NCI-H345 treated with DMSO at 0.1 percent for 48 hours (cell line): ENCODE measurements at regions not wholly inside any gene's neighbourhood (a gene's known extent, or its start where the extent isn't known, plus 50 kb on each side); places are given as distances from the start of the nearest gene placed in this dataset.
"Not testable (repeated sequence)": the region's sequence is repeated elsewhere in the genome, so short reads cannot be mapped to it uniquely, and the experiment has no call there.

ENCODE experiments used
- DNase-seq: peaks from one replicate; lab custom pipeline; 2025; ENCODE audit not compliant: unreplicated experiment; lab: John Stamatoyannopoulos, UW

GRCh38 chr12:84075991-84076390 lies 836.6 kb downstream of the SLC6A15 start:
- no peak for DNase-seq

DNA sequence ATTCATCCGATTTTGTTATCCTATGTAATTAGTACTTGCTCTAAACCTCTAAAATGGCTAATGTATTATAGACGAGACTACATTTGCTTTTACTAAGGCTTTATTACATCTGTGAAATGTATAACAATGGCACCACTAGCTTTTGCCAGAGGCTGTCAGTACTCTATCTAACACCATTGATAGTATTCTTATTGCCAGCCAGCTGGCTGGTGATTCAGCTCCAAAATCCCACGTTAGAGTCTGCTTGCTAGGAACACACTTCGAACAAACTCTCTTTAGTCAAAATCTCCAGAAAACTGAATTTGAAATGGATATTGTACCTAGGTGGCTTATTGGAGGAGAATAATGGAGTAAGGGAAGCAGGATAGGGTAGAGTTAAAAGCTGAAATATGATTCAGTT lies 839.2 kb downstream of the SLC6A15 start:
- no peak for DNase-seq

DNA sequence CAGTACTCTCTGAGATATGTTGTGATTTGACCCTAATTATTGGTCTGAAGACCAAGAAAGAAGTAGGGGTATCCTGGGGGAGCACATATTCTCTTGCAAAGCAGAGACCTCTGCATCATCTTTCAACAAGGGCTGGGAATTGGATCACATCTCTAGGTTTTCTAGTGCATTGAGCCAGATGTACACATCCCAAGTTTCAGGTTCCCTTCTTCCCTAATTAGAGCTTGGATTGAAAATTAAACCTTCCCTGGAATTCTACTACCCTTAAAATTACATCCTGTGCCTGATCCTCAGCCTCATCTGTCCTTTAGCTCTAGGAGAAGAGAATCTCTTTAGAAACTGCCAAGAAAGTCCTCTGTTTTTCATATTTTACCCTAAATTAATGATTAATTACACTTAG lies 839.6 kb downstream of the SLC6A15 start:
- no peak for DNase-seq

- no peak for DNase-seq
These were observed 842.3 kb downstream of the SLC6A15 start for GRCh38 chr12:84070292-84070691.

GRCh38 chr12:84069699-84070098 lies 842.9 kb downstream of the SLC6A15 start:
- DNase-seq, result no peak

DNA sequence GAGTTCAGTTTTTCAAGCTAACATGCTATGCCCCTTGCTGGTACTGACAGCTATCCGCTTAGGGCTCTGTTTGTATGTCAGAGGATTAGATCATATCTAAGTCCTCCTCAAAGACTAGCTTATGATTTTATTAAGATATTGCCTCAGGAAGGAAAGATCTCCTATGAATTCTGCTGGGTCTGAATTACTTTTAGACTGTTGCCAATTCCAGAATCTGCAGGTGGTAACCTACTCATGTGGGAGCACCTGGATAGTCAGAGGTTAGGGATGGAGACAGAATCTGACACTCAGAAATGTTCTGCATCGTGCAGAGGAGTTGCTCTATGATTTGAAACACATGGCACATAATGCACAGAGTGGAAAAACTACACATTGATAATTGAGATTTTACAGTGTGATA lies 843.4 kb downstream of the SLC6A15 start:
- DNase-seq, result no peak

GRCh38 chr12:84058136-84058535 lies 854.5 kb downstream of the SLC6A15 start:
- DNase-seq, result no peak

DNA sequence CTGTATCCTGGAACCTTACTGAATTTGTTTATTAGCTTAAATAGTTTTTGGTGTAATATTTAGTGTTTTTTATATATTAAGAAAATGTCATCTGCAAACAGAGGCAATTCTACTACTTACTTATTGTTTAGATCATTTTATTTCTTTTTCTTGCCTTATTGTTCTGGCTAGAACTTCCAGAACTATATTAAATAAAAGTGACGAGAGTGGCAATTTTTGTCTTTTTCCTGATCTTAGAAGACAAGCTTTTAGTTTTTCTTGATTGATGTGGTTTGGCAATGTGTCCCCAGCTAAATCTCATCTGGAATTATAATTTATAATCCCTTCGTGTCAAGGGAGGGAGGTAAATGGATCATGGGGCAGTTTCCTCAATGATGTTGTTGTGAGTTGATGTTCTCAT lies 857.8 kb downstream of the SLC6A15 start:
- DNase-seq, result no peak

DNA sequence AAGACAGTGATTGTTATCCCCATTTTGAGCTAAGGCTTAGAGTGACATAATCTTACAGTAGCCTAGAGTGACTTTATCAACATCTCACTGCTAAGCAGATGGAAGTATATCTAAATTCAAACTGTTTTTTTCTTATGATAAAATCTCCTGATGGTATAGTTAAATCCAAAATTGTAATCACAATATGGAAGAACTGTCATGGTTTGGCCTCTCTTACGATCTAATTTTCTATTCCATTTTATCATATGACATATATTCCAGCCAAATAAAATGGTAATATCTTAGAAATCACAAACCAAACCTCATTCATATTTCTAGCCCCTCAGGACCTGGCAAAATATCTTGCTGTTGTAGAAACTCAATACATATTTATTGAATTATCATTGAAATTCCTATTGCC lies 864.7 kb downstream of the SLC6A15 start:
- DNase-seq, result no peak

DNA sequence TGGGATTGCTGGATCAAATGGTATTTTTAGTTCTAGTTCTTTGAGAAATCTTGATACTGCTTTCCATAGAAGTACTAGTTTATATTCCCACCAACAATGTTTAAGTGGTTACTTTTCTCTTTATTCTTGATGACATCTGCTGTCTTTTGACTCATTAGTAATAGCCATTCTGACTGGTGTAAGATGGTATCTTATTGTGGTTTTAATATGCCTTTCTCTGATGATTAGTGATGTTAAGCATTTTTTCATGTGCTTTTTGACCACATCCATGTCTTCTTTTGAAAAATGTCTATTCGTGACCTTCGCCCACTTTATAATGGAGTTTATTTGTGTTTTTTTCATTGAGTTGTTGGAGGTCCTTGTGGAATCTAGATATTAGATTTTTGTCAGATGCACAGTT lies 865.7 kb downstream of the SLC6A15 start:
- no peak for DNase-seq

DNA sequence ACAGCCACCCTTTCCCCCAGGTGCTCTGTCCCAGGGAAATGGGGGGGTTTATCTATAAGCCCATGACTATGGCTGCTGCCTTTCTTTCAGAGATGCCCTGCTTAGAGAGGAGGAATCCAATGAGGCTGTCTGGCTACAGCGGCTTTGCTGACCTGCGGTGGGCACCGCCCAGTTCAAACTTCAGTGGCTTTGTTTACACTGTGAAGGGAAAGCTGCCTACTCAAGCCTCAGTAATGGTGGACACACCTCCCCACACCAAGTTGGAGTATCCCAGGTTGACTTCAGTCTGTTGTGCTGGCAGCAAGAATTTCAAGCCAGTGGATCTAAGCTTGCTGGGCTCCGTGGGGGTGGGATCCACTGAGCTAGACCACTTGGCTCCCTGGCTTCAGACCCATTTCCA lies 869.2 kb downstream of the SLC6A15 start:
- no peak for DNase-seq

GRCh38 chr12:84038242-84038641 lies 874.4 kb downstream of the SLC6A15 start:
- DNase-seq, result no peak

GRCh38 chr12:84036912-84037311 lies 875.7 kb downstream of the SLC6A15 start:
- no peak for DNase-seq

- no peak for DNase-seq
These were observed 876.8 kb downstream of the SLC6A15 start for GRCh38 chr12:84035766-84036165.

DNA sequence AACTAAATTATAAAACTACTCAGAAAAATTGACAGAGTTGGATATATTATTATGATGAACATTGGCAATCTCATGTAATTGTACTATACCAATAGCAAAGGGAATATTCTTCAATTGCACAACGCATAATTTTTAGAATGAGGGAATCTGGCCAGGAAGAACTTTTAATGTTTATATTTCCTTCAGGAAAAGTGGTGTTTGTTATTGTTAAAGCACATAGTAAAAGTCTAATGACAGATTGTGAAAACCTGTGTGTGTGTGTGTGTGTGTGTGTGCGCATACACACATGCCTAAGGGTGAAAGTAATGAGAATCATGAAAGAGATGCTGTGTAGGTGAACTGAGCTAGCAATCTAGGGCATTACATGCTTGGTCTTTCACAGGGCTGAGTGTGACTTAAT lies 877.7 kb downstream of the SLC6A15 start:
- no peak for DNase-seq

DNA sequence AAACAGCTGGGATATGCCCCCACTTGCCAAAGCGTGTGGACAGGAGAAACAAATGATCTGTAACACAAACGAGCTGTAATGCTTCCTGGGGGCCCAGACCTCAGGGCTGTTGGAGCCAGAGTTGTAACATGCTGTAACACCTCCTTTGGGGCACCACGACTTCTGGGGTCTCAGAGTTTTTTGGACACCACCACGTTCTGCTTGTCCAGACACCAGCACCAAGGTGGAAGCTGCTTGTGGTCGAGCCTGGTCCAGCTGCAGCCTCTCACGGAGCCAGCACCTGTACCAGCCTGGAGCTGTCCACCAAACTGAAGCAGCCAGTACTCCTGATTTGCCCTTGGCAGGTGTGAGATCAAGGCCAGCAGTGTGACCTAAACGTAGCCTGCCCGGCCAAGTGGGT lies 879.4 kb downstream of the SLC6A15 start:
- DNase-seq, result no peak

DNA sequence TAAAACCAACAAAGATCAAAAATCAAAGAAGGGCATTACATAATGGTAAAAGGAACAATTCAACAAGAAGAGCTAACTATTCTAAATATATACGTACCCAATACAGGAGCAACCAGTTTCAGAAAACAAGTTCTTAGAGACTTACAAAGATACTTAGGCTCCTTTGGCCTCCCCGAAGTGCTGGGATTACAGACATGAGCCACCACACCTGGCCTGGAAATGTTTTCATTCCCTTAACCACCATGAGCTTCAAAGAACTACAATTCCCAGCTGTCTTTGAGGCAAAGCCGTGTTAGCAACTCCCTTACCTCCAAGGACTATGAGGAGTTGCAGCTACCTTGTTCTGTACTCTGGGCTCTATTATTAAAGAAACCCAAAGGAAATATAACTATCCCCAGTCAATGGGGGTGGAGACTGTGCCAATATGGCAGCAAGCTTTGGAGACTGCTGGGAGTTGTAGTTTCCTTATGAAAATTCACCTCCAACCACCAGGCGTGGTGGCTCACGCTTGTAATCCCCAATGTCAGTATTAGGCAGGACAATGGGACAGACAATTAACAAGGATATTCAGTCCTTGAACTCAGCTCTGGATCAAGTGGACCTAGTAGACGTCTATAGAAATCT lies 893.9 kb downstream of the SLC6A15 start:
- DNase-seq, result not testable (repeated sequence)

- no peak for DNase-seq
These were observed 895.6 kb downstream of the SLC6A15 start for GRCh38 chr12:84016956-84017355.

DNA sequence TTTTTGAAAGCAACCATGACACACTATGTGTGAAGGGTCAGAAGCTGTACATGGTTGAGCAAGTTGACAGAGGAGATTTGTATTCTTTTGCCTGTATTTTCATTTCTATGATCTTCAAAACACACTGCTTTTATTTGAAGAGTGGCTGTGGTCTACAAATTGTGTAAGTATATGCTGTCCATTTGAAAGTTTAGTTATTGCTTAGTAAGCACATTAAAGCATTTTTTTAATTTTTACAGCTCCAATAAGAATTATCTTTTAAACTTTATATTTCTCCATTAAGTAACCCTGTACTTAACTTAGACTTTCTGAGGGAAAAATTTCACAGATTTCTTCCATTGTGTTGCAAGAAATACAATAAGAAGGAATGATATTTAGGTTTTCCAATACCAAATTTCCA lies 915.2 kb downstream of the SLC6A15 start:
- no peak for DNase-seq

DNA sequence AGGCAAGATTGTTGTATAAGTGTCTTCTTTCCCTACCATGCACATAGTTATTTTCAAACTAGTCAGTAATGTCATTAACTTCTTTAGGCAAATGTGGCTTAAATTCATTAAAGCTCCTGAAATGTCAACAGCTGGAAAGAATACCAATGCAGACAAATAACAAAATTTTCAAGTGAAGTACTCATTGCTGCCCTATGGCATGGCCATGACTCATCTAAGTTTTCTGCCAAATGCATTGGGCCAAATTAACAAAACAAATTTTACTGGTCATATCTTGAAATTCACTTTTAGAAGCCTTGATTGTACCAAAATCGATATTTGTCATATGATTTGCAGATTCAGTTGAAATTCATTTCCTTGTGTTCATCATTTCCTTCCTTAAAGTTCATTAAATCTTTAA lies 915.9 kb downstream of the SLC6A15 start:
- DNase-seq, result no peak

DNA sequence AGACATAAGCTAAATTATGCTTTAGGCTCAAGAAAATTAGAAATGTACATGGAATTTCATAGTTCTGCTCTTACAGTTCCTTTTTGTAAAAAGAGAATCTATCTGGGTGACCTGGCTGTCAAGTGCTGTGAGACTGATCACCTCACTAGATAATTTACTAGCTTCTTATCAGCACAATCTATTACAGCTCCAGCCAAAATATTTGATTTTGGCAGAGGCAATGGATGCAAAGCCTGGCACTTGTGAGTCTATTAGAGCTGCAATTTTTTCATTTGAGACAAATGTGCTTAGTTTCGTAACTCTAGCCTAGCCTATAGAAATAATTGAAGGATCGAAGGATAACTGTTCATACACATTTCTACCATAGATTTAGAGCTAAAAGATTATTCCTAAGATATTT lies 927.5 kb downstream of the SLC6A15 start:
- no peak for DNase-seq

- DNase-seq, result no peak
These were observed 932.2 kb downstream of the SLC6A15 start for GRCh38 chr12:83980398-83980797.

GRCh38 chr12:83979785-83980184 lies 932.8 kb downstream of the SLC6A15 start:
- no peak for DNase-seq

- DNase-seq, result no peak
These were observed 940.8 kb downstream of the SLC6A15 start for GRCh38 chr12:83971781-83972180.
